ENCODE measurements at regions not wholly inside any gene's neighbourhood (a gene's known extent, or its start where the extent isn't known, plus 50 kb on each side); places are given as distances from the start of the nearest gene placed in this dataset.

DNA sequence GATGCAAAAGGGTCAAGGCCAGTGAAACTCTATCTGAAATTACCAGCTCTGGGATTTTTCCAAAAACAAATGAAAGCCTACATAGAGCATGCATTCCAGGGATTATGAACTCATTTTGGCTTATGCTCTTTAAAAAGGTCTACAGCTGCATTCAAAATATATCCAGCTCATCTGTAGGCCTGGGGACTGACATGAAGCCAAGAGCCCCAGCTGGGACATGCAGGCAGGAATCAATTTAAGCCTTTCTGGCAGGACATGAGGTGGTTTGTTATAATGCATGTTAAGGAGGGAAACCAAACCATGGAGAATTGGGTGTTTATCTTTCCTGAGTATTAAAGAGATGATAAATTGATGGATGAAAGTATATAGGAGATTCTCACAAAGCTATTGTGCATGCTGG lies 164.5 kb downstream of the RBM43 start:
- TF ChIP-seq, protein P1, sequence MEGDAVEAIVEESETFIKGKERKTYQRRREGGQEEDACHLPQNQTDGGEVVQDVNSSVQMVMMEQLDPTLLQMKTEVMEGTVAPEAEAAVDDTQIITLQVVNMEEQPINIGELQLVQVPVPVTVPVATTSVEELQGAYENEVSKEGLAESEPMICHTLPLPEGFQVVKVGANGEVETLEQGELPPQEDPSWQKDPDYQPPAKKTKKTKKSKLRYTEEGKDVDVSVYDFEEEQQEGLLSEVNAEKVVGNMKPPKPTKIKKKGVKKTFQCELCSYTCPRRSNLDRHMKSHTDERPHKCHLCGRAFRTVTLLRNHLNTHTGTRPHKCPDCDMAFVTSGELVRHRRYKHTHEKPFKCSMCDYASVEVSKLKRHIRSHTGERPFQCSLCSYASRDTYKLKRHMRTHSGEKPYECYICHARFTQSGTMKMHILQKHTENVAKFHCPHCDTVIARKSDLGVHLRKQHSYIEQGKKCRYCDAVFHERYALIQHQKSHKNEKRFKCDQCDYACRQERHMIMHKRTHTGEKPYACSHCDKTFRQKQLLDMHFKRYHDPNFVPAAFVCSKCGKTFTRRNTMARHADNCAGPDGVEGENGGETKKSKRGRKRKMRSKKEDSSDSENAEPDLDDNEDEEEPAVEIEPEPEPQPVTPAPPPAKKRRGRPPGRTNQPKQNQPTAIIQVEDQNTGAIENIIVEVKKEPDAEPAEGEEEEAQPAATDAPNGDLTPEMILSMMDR (IDR thresholded peaks at IDR 0.05; ENCODE audit: low read length): no peak
- TF ChIP-seq EZH2 (optimal IDR thresholded peaks at IDR 0.05; ENCODE audit: low read depth, low read length): no peak
- TF ChIP-seq EZH2phosphoT487 (IDR thresholded peaks at IDR 0.05; ENCODE audit: low read length): no peak
